Trophoblast cell (in vitro differentiated cells and primary cell): ENCODE measurements at regions not wholly inside any gene's neighbourhood (a gene's known extent, or its start where the extent isn't known, plus 50 kb on each side); places are given as distances from the start of the nearest gene placed in this dataset.

ENCODE experiments used
- DNase-seq, 2 donors: peaks; one replicate each; pipeline ENCODE4 v3.0.0-alpha.2; 2016
- H2AFZ ChIP-seq: 2 replicates; pipeline ENCODE4 v1.6.1; 2013; ENCODE audit warnings: low read length, moderate library complexity, mild to moderate bottlenecking; ENCODE audit not compliant: insufficient read depth, poor library complexity
- H2AK5ac ChIP-seq: 2 replicates; pipeline ENCODE4 v1.6.1; 2013; ENCODE audit warnings: mild to moderate bottlenecking, low read length
- H2BK120ac ChIP-seq: 2 replicates; pipeline ENCODE4 v1.6.1; 2013; ENCODE audit warnings: low read length, mild to moderate bottlenecking, moderate library complexity; ENCODE audit not compliant: insufficient read depth, poor library complexity
- H2BK12ac ChIP-seq: 2 replicates; pipeline ENCODE4 v1.6.1; 2013; ENCODE audit warnings: mild to moderate bottlenecking, low read length, moderate library complexity
- H2BK5ac ChIP-seq: 2 replicates; pipeline ENCODE4 v1.6.1; 2013; ENCODE audit warnings: low read length, low read depth, moderate library complexity, mild to moderate bottlenecking; ENCODE audit not compliant: poor library complexity
- H3K14ac ChIP-seq: 2 replicates; pipeline ENCODE4 v1.6.1; 2013; ENCODE audit warnings: mild to moderate bottlenecking, low read length
- H3K18ac ChIP-seq: 2 replicates; pipeline ENCODE4 v1.6.1; 2013; ENCODE audit warnings: mild to moderate bottlenecking, low read length
- H3K23ac ChIP-seq: 2 replicates; pipeline ENCODE4 v1.6.1; 2013; ENCODE audit warnings: low read length
- H3K27ac ChIP-seq: 2 replicates; pipeline ENCODE4 v1.5.1; 2013; ENCODE audit warnings: low read depth, mild to moderate bottlenecking, inconsistent platforms, low read length, moderate library complexity
- H3K27me3 ChIP-seq: 2 replicates; pipeline ENCODE4 v1.6.1; 2013; ENCODE audit warnings: inconsistent platforms, mild to moderate bottlenecking, low read length, moderate library complexity; ENCODE audit not compliant: insufficient read depth
- H3K36me3 ChIP-seq, 2 experiments: 1 replicate in 1 of 2; 2 replicates in 1 of 2; pipeline ENCODE4 v1.6.1; 2013; ENCODE audit warnings: low read length in 2 of 2, mild to moderate bottlenecking in 2 of 2, moderate library complexity in 1 of 2; ENCODE audit not compliant: insufficient read depth in 2 of 2, control insufficient read depth in 1 of 2
- H3K4ac ChIP-seq: 2 replicates; pipeline ENCODE4 v1.6.1; 2013; ENCODE audit warnings: low read depth, mild to moderate bottlenecking, low read length, moderate library complexity
- H3K4me1 ChIP-seq, 2 experiments: 1 replicate in 1 of 2; 2 replicates in 1 of 2; pipeline ENCODE4 v1.6.1; 2013; ENCODE audit warnings: low read length in 2 of 2, mild to moderate bottlenecking in 2 of 2, moderate library complexity in 1 of 2; ENCODE audit not compliant: insufficient read depth in 2 of 2, control insufficient read depth in 1 of 2
- H3K4me2 ChIP-seq: 2 replicates; pipeline ENCODE4 v1.6.1; 2013; ENCODE audit warnings: inconsistent platforms, mild to moderate bottlenecking, low read length, moderate library complexity
- H3K4me3 ChIP-seq: 2 replicates; pipeline ENCODE4 v1.5.1; 2013; ENCODE audit warnings: mild to moderate bottlenecking, low read depth, low read length, inconsistent platforms
- H3K79me1 ChIP-seq: one replicate; pipeline ENCODE4 v1.6.1; 2013; ENCODE audit warnings: low read length
- H3K79me2 ChIP-seq: 2 replicates; pipeline ENCODE4 v1.6.1; 2013; ENCODE audit warnings: low read length, mild to moderate bottlenecking; ENCODE audit not compliant: control insufficient read depth, insufficient read depth, poor library complexity
- H3K9ac ChIP-seq: 2 replicates; pipeline ENCODE4 v1.6.1; 2013; ENCODE audit warnings: mild to moderate bottlenecking, low read length
- H3K9me3 ChIP-seq: 2 replicates; pipeline ENCODE4 v1.6.1; 2013; ENCODE audit warnings: low read depth, mild to moderate bottlenecking, control low read depth, inconsistent platforms, low read length; ENCODE audit not compliant: insufficient read depth
- H4K12ac ChIP-seq: 2 replicates; pipeline ENCODE4 v1.6.1; 2013; ENCODE audit warnings: low read depth, mild to moderate bottlenecking, low read length, moderate library complexity
- H4K8ac ChIP-seq: 2 replicates; pipeline ENCODE4 v1.6.1; 2013; ENCODE audit warnings: low read depth, mild to moderate bottlenecking, low read length, moderate library complexity
- H4K91ac ChIP-seq: one replicate; pipeline ENCODE4 v1.6.1; 2013; ENCODE audit warnings: low read depth, mild to moderate bottlenecking, low read length, moderate library complexity
- WGBS: extraction: QIAGEN DNeasy Blood & Tissue Kit; methylation state at CpG from one replicate; pipeline ENCODE4 v1.1.7; 2013; ENCODE audit warnings: missing lambda C conversion rate; ENCODE audit not compliant: insufficient read length, insufficient coverage; ENCODE audit errors: extremely low coverage; 5-methylcytosine and 5-hydroxymethylcytosine counted together

GRCh38 chr1:14338509-14338908 lies 260.0 kb upstream of the KAZN start:
- no peak overlapping the region for H3K4me2 ChIP-seq
- no peak overlapping the region for H4K91ac ChIP-seq
- no peak overlapping the region for H2AK5ac ChIP-seq
- no peaks in the 10 kb centered on the region for H3K4me1 ChIP-seq
- no peak overlapping the region for H2BK5ac ChIP-seq
- no peak overlapping the region for H2BK12ac ChIP-seq
- H3K79me1 ChIP-seq, result no peaks in the 10 kb centered on the region
- H2BK120ac ChIP-seq, result no peak overlapping the region
- no peaks in the 10 kb centered on the region for H3K36me3 ChIP-seq
- H3K27me3 ChIP-seq, result no peaks in the 10 kb centered on the region
- no peak overlapping the region for H3K9ac ChIP-seq
- H3K23ac ChIP-seq, result no peak overlapping the region
- no peaks in the 10 kb centered on the region for H3K79me2 ChIP-seq
- H2AFZ ChIP-seq, result no peak overlapping the region
- H3K4ac ChIP-seq, result no peak overlapping the region
- DNase-seq, result no peak
- no peak overlapping the region for H3K18ac ChIP-seq
- WGBS, result no CpG with 5 or more reads among the region's 3 CpGs
- no peak overlapping the region for H3K14ac ChIP-seq
- no peak overlapping the region for H3K4me3 ChIP-seq
- no peak overlapping the region for H4K8ac ChIP-seq
- no peak overlapping the region for H3K27ac ChIP-seq
- H4K12ac ChIP-seq, result no peak overlapping the region
- no peaks in the 10 kb centered on the region for H3K9me3 ChIP-seq

DNA sequence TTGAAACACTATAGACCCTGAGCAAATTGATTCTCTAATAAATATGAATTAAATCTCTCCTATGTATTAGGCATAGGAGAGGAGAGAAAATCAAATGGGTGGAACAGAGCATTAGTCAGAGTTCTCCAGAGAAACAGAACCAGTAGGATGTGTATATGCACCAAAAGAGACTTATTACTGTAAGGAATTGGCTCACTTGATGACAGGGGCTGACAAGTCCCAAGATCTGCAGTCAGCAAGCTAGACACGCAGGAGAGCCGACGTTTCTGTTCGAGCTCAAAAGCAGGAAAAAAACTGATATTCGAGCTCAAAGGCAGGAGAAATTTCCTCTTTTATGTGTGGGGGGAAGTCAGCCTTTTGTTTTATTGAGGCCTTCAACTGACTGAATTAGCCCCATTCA lies 259.2 kb upstream of the KAZN start:
- Histone ChIP-seq H4K12ac (no peak overlapping the region), H3K4me3 (no peak overlapping the region), H3K9me3 (no peaks in the 10 kb centered on the region), H4K91ac (no peak overlapping the region), H3K4me1 (no peaks in the 10 kb centered on the region), H2BK5ac (no peak overlapping the region), H3K36me3 (no peaks in the 10 kb centered on the region), H4K8ac (no peak overlapping the region), H3K27me3 (no peaks in the 10 kb centered on the region), H3K14ac (no peak overlapping the region), H3K4ac (no peak overlapping the region), H2BK12ac (no peak overlapping the region), H2AK5ac (no peak overlapping the region), H3K18ac (no peak overlapping the region), H2AFZ (no peak overlapping the region), H3K79me1 (no peaks in the 10 kb centered on the region), H2BK120ac (no peak overlapping the region), H3K9ac (no peak overlapping the region), H3K23ac (no peak overlapping the region), H3K27ac (no peak overlapping the region), H3K4me2 (no peak overlapping the region), H3K79me2 (no peaks in the 10 kb centered on the region)
- DNase-seq, result peak in 1 of 2 donors; percentile 6
- WGBS, result no CpG with 5 or more reads among the region's 5 CpGs

- Histone ChIP-seq H2BK5ac (no peak overlapping the region), H3K18ac (no peak overlapping the region), H3K4me3 (no peak overlapping the region), H3K36me3 (no peaks in the 10 kb centered on the region), H3K27ac (no peak overlapping the region), H3K4me1 (no peaks in the 10 kb centered on the region), H3K14ac (no peak overlapping the region), H3K4me2 (no peak overlapping the region), H3K4ac (no peak overlapping the region), H3K27me3 (no peaks in the 10 kb centered on the region), H3K79me1 (no peaks in the 10 kb centered on the region), H4K91ac (no peak overlapping the region), H2BK12ac (no peak overlapping the region), H4K8ac (no peak overlapping the region), H3K9ac (no peak overlapping the region), H3K79me2 (no peaks in the 10 kb centered on the region), H3K23ac (no peak overlapping the region), H4K12ac (no peak overlapping the region), H2AK5ac (no peak overlapping the region), H2BK120ac (no peak overlapping the region), H2AFZ (no peak overlapping the region), H3K9me3 (no peaks in the 10 kb centered on the region)
- WGBS, result no CpG with 5 or more reads among the region's 5 CpGs
- DNase-seq, result peak; percentile 38 to 81
Measured at GRCh38 chr1:14340002-14340785, 258.3 kb upstream of the KAZN start.

GRCh38 chr1:14341147-14341546 lies 257.3 kb upstream of the KAZN start:
- Histone ChIP-seq H3K79me1 (no peaks in the 10 kb centered on the region), H2BK12ac (no peak overlapping the region), H3K4me2 (no peak overlapping the region), H3K27ac (no peak overlapping the region), H3K23ac (no peak overlapping the region), H4K12ac (no peak overlapping the region), H4K8ac (no peak overlapping the region), H2BK5ac (no peak overlapping the region), H3K4me1 (peaks cover 0 to 2% of the 10 kb centered on the region in 2 experiments), H2BK120ac (no peak overlapping the region), H2AK5ac (no peak overlapping the region), H3K9me3 (no peaks in the 10 kb centered on the region), H3K14ac (no peak overlapping the region), H3K79me2 (no peaks in the 10 kb centered on the region), H4K91ac (no peak overlapping the region), H3K27me3 (no peaks in the 10 kb centered on the region), H3K36me3 (no peaks in the 10 kb centered on the region), H2AFZ (no peak overlapping the region), H3K4me3 (no peak overlapping the region), H3K18ac (no peak overlapping the region), H3K4ac (no peak overlapping the region), H3K9ac (peak overlapping the region; percentile 3)
- DNase-seq, result no peak
- WGBS, result no CpG with 5 or more reads among the region's 3 CpGs
